Progenitor cell of endocrine pancreas (in vitro differentiated cells): ENCODE measurements at regions not wholly inside any gene's neighbourhood (a gene's known extent, or its start where the extent isn't known, plus 50 kb on each side); places are given as distances from the start of the nearest gene placed in this dataset.

ENCODE experiments used
- DNase-seq: peaks from one replicate; pipeline ENCODE4 v3.0.0; 2021; ENCODE audit warnings: low spot score; ENCODE audit not compliant: unreplicated experiment
- H3K27ac Mint-ChIP-seq: 2 replicates; pipeline ENCODE4 v1.8.0; 2021; ENCODE audit warnings: mild to moderate bottlenecking, moderate library complexity, mixed read lengths
- H3K27me3 Mint-ChIP-seq: 2 replicates; pipeline ENCODE4 v1.8.0; 2021; ENCODE audit warnings: mixed read lengths
- H3K36me3 Mint-ChIP-seq: 2 replicates; pipeline ENCODE4 v1.8.0; 2022; ENCODE audit warnings: mixed read lengths; ENCODE audit not compliant: insufficient read depth
- H3K4me1 Mint-ChIP-seq: 2 replicates; pipeline ENCODE4 v1.8.0; 2021; ENCODE audit warnings: low read depth, mixed read lengths
- H3K4me3 Mint-ChIP-seq: 2 replicates; pipeline ENCODE4 v1.8.0; 2021; ENCODE audit warnings: low read depth, mild to moderate bottlenecking, moderate library complexity, mixed read lengths
- H3K9me3 Mint-ChIP-seq: 2 replicates; pipeline ENCODE4 v1.8.0; 2021; ENCODE audit warnings: low read depth, mixed read lengths
- CTCF ChIP-seq: fragments of 200-600 bp; sonication (generic); IDR thresholded peaks from one replicate; pipeline ENCODE4 v1.5.0; 2021; ENCODE audit warnings: antibody characterized with exemption, mild to moderate bottlenecking; ENCODE audit not compliant: unreplicated experiment

DNA sequence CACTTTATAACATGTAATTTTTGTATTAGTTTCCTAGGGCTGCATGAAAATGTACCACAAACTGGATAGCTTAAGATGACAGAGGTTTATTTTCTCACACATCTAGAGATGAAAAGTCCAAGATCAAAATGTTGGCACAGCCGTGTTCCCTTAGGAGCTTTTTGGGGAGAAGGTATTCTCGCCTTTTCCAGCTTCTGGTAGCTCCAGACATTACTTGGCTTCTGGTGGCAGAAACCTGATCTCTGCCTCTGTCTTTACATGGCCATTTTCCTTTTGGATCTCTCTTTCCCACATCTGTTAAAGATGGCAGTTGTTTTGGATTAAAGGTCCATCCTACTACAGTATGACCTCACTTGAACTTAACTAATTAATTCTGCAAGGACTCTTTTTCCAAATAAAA lies 885.7 kb upstream of the CDH8 start:
- no peak for TF ChIP-seq CTCF
- Mint-ChIP-seq H3K27me3 (no peaks in the 10 kb centered on the region), H3K4me3 (no peak overlapping the region), H3K4me1 (no peaks in the 10 kb centered on the region), H3K9me3 (no peaks in the 10 kb centered on the region), H3K36me3 (no peaks in the 10 kb centered on the region), H3K27ac (no peak overlapping the region)
- DNase-seq = no peak

GRCh38 chr16:62913924-62914323 lies 877.7 kb upstream of the CDH8 start:
- no peak for DNase-seq
- TF ChIP-seq CTCF = no peak
- peaks cover 4% of the 10 kb centered on the region for H3K4me1 Mint-ChIP-seq
- peaks cover 2% of the 10 kb centered on the region for H3K27me3 Mint-ChIP-seq
- no peaks in the 10 kb centered on the region for H3K36me3 Mint-ChIP-seq
- H3K4me3 Mint-ChIP-seq = no peak overlapping the region
- H3K9me3 Mint-ChIP-seq = peaks cover 3% of the 10 kb centered on the region
- H3K27ac Mint-ChIP-seq = no peak overlapping the region

DNA sequence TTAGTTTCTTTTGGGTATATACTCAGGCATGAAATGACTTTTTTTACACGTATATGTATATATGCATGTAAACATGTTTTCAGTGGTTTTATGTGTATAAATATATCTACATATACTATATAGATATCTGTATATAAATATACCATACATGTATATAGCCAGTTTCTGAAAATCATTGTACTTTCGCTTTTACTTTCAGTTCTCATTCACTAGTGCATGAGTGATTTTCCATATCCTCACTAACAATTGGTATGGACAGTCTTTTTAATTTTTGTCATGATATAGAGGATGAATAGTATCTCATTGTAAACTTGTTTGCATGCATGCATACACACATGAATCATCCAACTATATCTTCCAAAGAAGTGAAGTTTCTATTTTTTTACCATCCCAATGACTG lies 877.1 kb upstream of the CDH8 start:
- DNase-seq = no peak
- no peak overlapping the region for H3K27ac Mint-ChIP-seq
- H3K4me3 Mint-ChIP-seq = no peak overlapping the region
- peaks cover 2% of the 10 kb centered on the region for H3K27me3 Mint-ChIP-seq
- TF ChIP-seq CTCF = no peak
- H3K36me3 Mint-ChIP-seq = no peaks in the 10 kb centered on the region
- H3K4me1 Mint-ChIP-seq = peaks cover 4% of the 10 kb centered on the region
- H3K9me3 Mint-ChIP-seq = peaks cover 3% of the 10 kb centered on the region

- Mint-ChIP-seq H3K36me3 (no peaks in the 10 kb centered on the region), H3K27me3 (peaks cover 2% of the 10 kb centered on the region), H3K27ac (no peak overlapping the region), H3K9me3 (peaks cover 6% of the 10 kb centered on the region), H3K4me1 (peaks cover 3% of the 10 kb centered on the region), H3K4me3 (no peak overlapping the region)
- no peak for TF ChIP-seq CTCF
- DNase-seq = no peak
Observed at GRCh38 chr16:62909597-62909996, 873.4 kb upstream of the CDH8 start.

- H3K4me3 Mint-ChIP-seq = no peak overlapping the region
- no peaks in the 10 kb centered on the region for H3K36me3 Mint-ChIP-seq
- peaks cover 6% of the 10 kb centered on the region for H3K9me3 Mint-ChIP-seq
- H3K27me3 Mint-ChIP-seq = peaks cover 2% of the 10 kb centered on the region
- no peak overlapping the region for H3K27ac Mint-ChIP-seq
- H3K4me1 Mint-ChIP-seq = no peaks in the 10 kb centered on the region
- no peak for TF ChIP-seq CTCF
- no peak for DNase-seq
Observed at GRCh38 chr16:62907562-62907961, 871.3 kb upstream of the CDH8 start.
